ENCODE measurements at regions not wholly inside any gene's neighbourhood (a gene's known extent, or its start where the extent isn't known, plus 50 kb on each side); places are given as distances from the start of the nearest gene placed in this dataset.

GRCh38 chr22:22392131-22392530, 116.4 kb downstream of the ZNF280B start:
- no peak for DNase-seq (ENCODE audit: extremely low read depth, low read depth)

GRCh38 chr22:22394591-22394990, 114.0 kb downstream of the ZNF280B start:
- DNase-seq (ENCODE audit: extremely low read depth, low read depth), result no peak

GRCh38 chr22:22395245-22395644, 113.3 kb downstream of the ZNF280B start:
- no peak for DNase-seq (ENCODE audit: extremely low read depth, low read depth)

- DNase-seq (ENCODE audit: extremely low read depth, low read depth), result no peak
Observed at GRCh38 chr22:22396741-22397291, 111.7 kb downstream of the ZNF280B start.

GRCh38 chr22:22397292-22397870, 111.2 kb downstream of the ZNF280B start:
- no peak for DNase-seq (ENCODE audit: extremely low read depth, low read depth)

- no peak for DNase-seq (ENCODE audit: extremely low read depth, low read depth)
Observed at GRCh38 chr22:22397875-22398524, 110.5 kb downstream of the ZNF280B start.

- no peak for DNase-seq (ENCODE audit: extremely low read depth, low read depth)
Observed at GRCh38 chr22:22398530-22399327, 109.8 kb downstream of the ZNF280B start.

- no peak for DNase-seq (ENCODE audit: extremely low read depth, low read depth)
Observed at GRCh38 chr22:22400099-22400498, 108.4 kb downstream of the ZNF280B start.

GRCh38 chr22:22400964-22401363, 107.6 kb downstream of the ZNF280B start:
- no peak for DNase-seq (ENCODE audit: extremely low read depth, low read depth)

- DNase-seq (ENCODE audit: extremely low read depth, low read depth), result no peak
Observed at GRCh38 chr22:22401381-22401780, 107.2 kb downstream of the ZNF280B start.

GRCh38 chr22:22403306-22403705, 105.2 kb downstream of the ZNF280B start:
- DNase-seq (ENCODE audit: extremely low read depth, low read depth), result no peak

- no peak for DNase-seq (ENCODE audit: extremely low read depth, low read depth)
Observed at GRCh38 chr22:22403771-22404170, 104.8 kb downstream of the ZNF280B start.

- DNase-seq (ENCODE audit: extremely low read depth, low read depth), result no peak
Observed at GRCh38 chr22:22404598-22405284, 103.8 kb downstream of the ZNF280B start.

GRCh38 chr22:22406445-22407027, 102.0 kb downstream of the ZNF280B start:
- DNase-seq (ENCODE audit: extremely low read depth, low read depth), result no peak

GRCh38 chr22:22407061-22407460, 101.5 kb downstream of the ZNF280B start:
- DNase-seq (ENCODE audit: extremely low read depth, low read depth), result no peak

GRCh38 chr22:22408269-22408668, 100.3 kb downstream of the ZNF280B start:
- no peak for DNase-seq (ENCODE audit: extremely low read depth, low read depth)

- DNase-seq (ENCODE audit: extremely low read depth, low read depth), result peak; percentile 28
Observed at GRCh38 chr22:22408731-22409696, 99.5 kb downstream of the ZNF280B start.

GRCh38 chr22:22410121-22410520, 98.4 kb downstream of the ZNF280B start:
- no peak for DNase-seq (ENCODE audit: extremely low read depth, low read depth)

GRCh38 chr22:22410677-22411076, 97.9 kb downstream of the ZNF280B start:
- DNase-seq (ENCODE audit: extremely low read depth, low read depth), result no peak

Data from NCI-H460 (cell line).